ENCODE measurements at regions not wholly inside any gene's neighbourhood (a gene's known extent, or its start where the extent isn't known, plus 50 kb on each side); places are given as distances from the start of the nearest gene placed in this dataset.

GRCh38 chr18:70982292-70982691 is 693.4 kb downstream of the SOCS6 start:
- no peak for TF ChIP-seq CTCF (IDR thresholded peaks at IDR 0.05; ENCODE audit: low read depth, low read length, missing control alignments)

GRCh38 chr18:70981400-70982140 is 692.7 kb downstream of the SOCS6 start:
- in situ Hi-C loops (cut with HindIII; ENCODE audit: low pct_ligation_motif_present, low sequenced_read_pairs) = no loop called here
- no peak for DNase-seq
- TF ChIP-seq CTCF (IDR thresholded peaks at IDR 0.05; ENCODE audit: low read depth, low read length, missing control alignments) = no peak

More at GRCh38 chr18:70982292-70982691, 693.4 kb downstream of the SOCS6 start:
- Histone ChIP-seq H3K36me3 (replicated peaks) (no peaks in the 10 kb centered on the region), H3K27ac (no peak overlapping the region), H3K4me3 (ENCODE audit: low read depth, low read length) (no peak overlapping the region), H3K27me3 (replicated peaks) (no peaks in the 10 kb centered on the region)
- no peak for DNase-seq
- in situ Hi-C loops (cut with HindIII; ENCODE audit: low pct_ligation_motif_present, low sequenced_read_pairs) = no loop called here

GRCh38 chr18:70973626-70974025 is 684.8 kb downstream of the SOCS6 start:
- Histone ChIP-seq H3K27ac (no peak overlapping the region), H3K36me3 (replicated peaks) (no peaks in the 10 kb centered on the region), H3K27me3 (replicated peaks) (no peaks in the 10 kb centered on the region), H3K4me3 (ENCODE audit: low read depth, low read length) (no peak overlapping the region)
- no peak for TF ChIP-seq CTCF (IDR thresholded peaks at IDR 0.05; ENCODE audit: low read depth, low read length, missing control alignments)
- in situ Hi-C loops (cut with HindIII; ENCODE audit: low pct_ligation_motif_present, low sequenced_read_pairs) = no loop called here
- DNase-seq = no peak

More at GRCh38 chr18:70981400-70982140, 692.7 kb downstream of the SOCS6 start:
- no peaks in the 10 kb centered on the region for H3K36me3 ChIP-seq (replicated peaks)
- no peak overlapping the region for H3K27ac ChIP-seq
- H3K27me3 ChIP-seq (replicated peaks) = no peaks in the 10 kb centered on the region
- H3K4me3 ChIP-seq (ENCODE audit: low read depth, low read length) = no peak overlapping the region

- Histone ChIP-seq H3K4me3 (ENCODE audit: low read depth, low read length) (no peak overlapping the region), H3K36me3 (replicated peaks) (no peaks in the 10 kb centered on the region), H3K27ac (no peak overlapping the region), H3K27me3 (replicated peaks) (no peaks in the 10 kb centered on the region)
- no peak for TF ChIP-seq CTCF (IDR thresholded peaks at IDR 0.05; ENCODE audit: low read depth, low read length, missing control alignments)
- DNase-seq = no peak
- in situ Hi-C loops (cut with HindIII; ENCODE audit: low pct_ligation_motif_present, low sequenced_read_pairs) = no loop called here
Measured at GRCh38 chr18:70966419-70966818, 677.6 kb downstream of the SOCS6 start.

- TF ChIP-seq CTCF (IDR thresholded peaks at IDR 0.05; ENCODE audit: low read depth, low read length, missing control alignments) = no peak
- no peaks in the 10 kb centered on the region for H3K27me3 ChIP-seq (replicated peaks)
- no peaks in the 10 kb centered on the region for H3K36me3 ChIP-seq (replicated peaks)
- in situ Hi-C loops (cut with HindIII; ENCODE audit: low pct_ligation_motif_present, low sequenced_read_pairs) = no loop called here
- no peak overlapping the region for H3K4me3 ChIP-seq (ENCODE audit: low read depth, low read length)
- no peak for DNase-seq
- no peak overlapping the region for H3K27ac ChIP-seq
Measured at GRCh38 chr18:70961939-70962338, 673.1 kb downstream of the SOCS6 start.

- no peak overlapping the region for H3K4me3 ChIP-seq (ENCODE audit: low read depth, low read length)
- in situ Hi-C loops (cut with HindIII; ENCODE audit: low pct_ligation_motif_present, low sequenced_read_pairs) = no loop called here
- no peaks in the 10 kb centered on the region for H3K36me3 ChIP-seq (replicated peaks)
- no peak overlapping the region for H3K27ac ChIP-seq
- H3K27me3 ChIP-seq (replicated peaks) = no peaks in the 10 kb centered on the region
- no peak for DNase-seq
- no peak for TF ChIP-seq CTCF (IDR thresholded peaks at IDR 0.05; ENCODE audit: low read depth, low read length, missing control alignments)
Measured at GRCh38 chr18:70956554-70956953, 667.7 kb downstream of the SOCS6 start.

Data from brain microvascular endothelial cell (primary cell).